Ectodermal cell (in vitro differentiated cells): ENCODE measurements at regions not wholly inside any gene's neighbourhood (a gene's known extent, or its start where the extent isn't known, plus 50 kb on each side); places are given as distances from the start of the nearest gene placed in this dataset.

ENCODE experiments used
- H3K27ac ChIP-seq: 2 replicates; pipeline ENCODE4 v1.7.0; 2013; ENCODE audit warnings: mild to moderate bottlenecking, low read depth, low read length; ENCODE audit not compliant: insufficient read depth, poor library complexity, severe bottlenecking
- H3K27me3 ChIP-seq: 2 replicates; pipeline ENCODE4 v1.7.0; 2013; ENCODE audit warnings: mild to moderate bottlenecking, low read length; ENCODE audit not compliant: insufficient read depth, control insufficient read depth, poor library complexity, severe bottlenecking
- H3K36me3 ChIP-seq: one replicate; pipeline ENCODE4 v1.7.0; 2013; ENCODE audit warnings: low read length; ENCODE audit not compliant: control insufficient read depth, insufficient read depth
- H3K4me1 ChIP-seq: one replicate; pipeline ENCODE4 v1.7.0; 2013; ENCODE audit warnings: low read length; ENCODE audit not compliant: control insufficient read depth, insufficient read depth
- H3K4me3 ChIP-seq: 2 replicates; pipeline ENCODE4 v1.7.0; 2013; ENCODE audit warnings: low read depth, low read length, control low read depth; ENCODE audit not compliant: insufficient read depth
- H3K9me3 ChIP-seq: 2 replicates; pipeline ENCODE4 v1.7.0; 2013; ENCODE audit warnings: mild to moderate bottlenecking, low read length, moderate library complexity; ENCODE audit not compliant: control insufficient read depth
- WGBS, 2 experiments: methylation state at CpG; one replicate each; pipeline ENCODE4 v1.1.7; 2013; ENCODE audit warnings: missing lambda C conversion rate in 2 of 2; 5-methylcytosine and 5-hydroxymethylcytosine counted together

DNA sequence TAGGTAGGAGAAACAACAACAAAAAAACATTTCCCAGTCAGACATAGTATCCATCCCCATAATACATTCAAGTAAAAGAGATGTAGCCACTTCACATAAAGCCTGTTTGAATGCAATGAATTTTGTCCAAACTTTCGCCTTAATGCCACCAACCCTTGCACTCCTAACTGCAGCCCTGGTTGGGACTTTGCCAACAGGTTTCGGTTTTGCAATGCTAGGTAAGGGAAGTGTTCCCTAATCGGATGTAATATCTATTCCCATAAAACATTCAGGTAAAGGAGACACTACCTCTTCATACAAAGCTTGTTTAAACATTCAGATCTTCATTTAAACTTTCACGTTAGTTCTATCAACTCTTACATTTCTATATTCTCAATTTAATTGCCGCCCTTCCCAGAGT, 336.1 kb downstream of the DRD1 start:
- H3K4me1 ChIP-seq = peaks cover 11% of the 10 kb centered on the region
- no peak overlapping the region for H3K27ac ChIP-seq
- H3K9me3 ChIP-seq = peaks cover 2% of the 10 kb centered on the region
- no peaks in the 10 kb centered on the region for H3K36me3 ChIP-seq
- 95 to 97% methylated on average over 5 of the region's 5 CpGs for WGBS, 2 experiments
- no peaks in the 10 kb centered on the region for H3K27me3 ChIP-seq
- H3K4me3 ChIP-seq = no peak overlapping the region

DNA sequence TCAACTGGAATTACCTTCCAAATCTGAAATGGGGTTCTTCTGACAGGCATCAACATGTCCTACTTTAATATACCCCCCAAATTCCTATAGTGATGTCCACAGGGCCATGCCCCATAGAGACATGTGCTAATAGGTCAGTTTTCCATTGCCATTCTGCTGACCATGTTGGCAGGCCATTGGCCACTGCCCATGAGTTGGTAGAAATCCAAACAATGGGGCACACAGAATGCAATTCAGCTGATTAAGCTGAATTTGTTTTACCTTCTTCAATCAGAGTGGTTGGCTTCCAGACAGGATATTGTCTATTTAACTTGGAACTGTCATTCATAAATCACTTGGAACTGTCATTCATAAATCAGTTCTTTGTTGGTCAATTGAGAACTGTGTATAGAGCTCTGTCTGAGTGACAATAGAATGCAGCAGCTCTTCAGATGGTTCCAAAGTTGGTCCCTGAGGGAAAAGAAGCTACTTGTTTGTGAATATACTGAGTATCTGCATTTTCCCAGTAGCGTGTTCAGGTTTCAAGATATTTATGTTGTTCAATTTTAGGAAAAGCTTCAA, 336.9 kb downstream of the DRD1 start:
- WGBS, 2 experiments = 91 to 94% methylated on average over 1 of the region's 1 CpG
- H3K9me3 ChIP-seq = peaks cover 2% of the 10 kb centered on the region
- no peak overlapping the region for H3K27ac ChIP-seq
- H3K4me1 ChIP-seq = peaks cover 11% of the 10 kb centered on the region
- no peaks in the 10 kb centered on the region for H3K36me3 ChIP-seq
- H3K27me3 ChIP-seq = no peaks in the 10 kb centered on the region
- H3K4me3 ChIP-seq = no peak overlapping the region

DNA sequence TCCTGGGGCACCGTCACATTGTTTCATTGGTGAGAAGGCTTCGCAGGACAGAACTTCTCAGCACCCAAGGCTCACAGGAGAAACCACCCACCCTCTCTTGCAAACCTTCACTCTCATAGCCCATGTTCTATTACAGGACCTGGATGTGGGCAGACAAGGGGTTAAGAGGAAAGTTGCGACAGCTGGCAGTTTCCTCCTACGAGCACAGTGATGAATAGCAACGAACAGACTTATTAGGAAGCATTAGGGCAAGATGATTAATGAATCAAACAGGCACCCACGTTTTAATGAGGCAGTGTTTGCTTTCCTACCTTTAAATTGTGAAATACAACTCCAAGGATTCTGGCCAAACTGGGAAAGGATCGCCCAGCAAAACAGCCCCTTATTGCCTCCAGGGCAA, 339.3 kb downstream of the DRD1 start:
- H3K27ac ChIP-seq = no peak overlapping the region
- no peak overlapping the region for H3K4me3 ChIP-seq
- no peaks in the 10 kb centered on the region for H3K36me3 ChIP-seq
- WGBS, 2 experiments = 75% methylated on average over 7 of the region's 7 CpGs
- no peaks in the 10 kb centered on the region for H3K27me3 ChIP-seq
- H3K9me3 ChIP-seq = peaks cover 2% of the 10 kb centered on the region
- H3K4me1 ChIP-seq = peaks cover 11% of the 10 kb centered on the region

DNA sequence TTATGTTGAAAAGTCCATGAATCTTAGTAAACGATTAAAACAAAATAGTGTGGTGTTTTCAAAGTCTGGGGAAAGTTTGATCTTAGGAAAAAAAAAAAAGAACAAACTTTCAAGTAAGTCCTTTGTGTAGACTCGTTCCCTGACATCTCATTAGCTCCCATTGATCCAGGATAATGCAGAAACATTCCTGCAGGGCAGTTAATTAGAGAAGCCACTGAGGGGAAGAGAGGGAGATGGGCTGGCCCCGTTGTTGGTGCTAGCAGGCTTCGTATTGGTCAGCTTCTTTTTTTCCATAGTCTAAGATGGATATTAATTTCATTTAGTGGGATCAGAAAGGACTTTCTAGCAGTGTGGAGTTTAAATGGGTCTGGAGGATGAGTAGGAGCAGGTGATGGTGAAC, 340.2 kb downstream of the DRD1 start:
- no peaks in the 10 kb centered on the region for H3K9me3 ChIP-seq
- 37% methylated on average over 4 of the region's 4 CpGs for WGBS, 2 experiments
- H3K4me1 ChIP-seq = peaks cover 11% of the 10 kb centered on the region
- no peak overlapping the region for H3K4me3 ChIP-seq
- no peaks in the 10 kb centered on the region for H3K27me3 ChIP-seq
- no peaks in the 10 kb centered on the region for H3K36me3 ChIP-seq
- no peak overlapping the region for H3K27ac ChIP-seq

DNA sequence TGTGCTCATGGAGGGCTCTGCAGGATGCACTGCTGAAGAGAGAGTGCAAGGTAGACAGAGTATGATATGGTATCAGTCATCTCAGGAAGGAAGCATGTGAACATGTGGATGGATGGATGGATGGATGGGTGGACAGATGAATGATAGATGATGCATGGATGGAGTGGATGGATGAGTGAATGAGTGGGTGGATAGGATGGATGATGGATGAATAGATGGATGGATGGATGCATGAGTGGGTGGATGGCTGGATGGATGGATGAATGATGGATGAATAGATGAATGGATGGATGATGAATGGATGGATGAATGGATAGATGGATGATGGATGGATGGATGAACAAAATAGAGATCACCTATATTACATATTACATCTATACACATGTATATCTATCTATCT, 341.3 kb downstream of the DRD1 start:
- Histone ChIP-seq H3K27ac (no peak overlapping the region), H3K4me1 (peaks cover 11% of the 10 kb centered on the region), H3K27me3 (no peaks in the 10 kb centered on the region), H3K36me3 (no peaks in the 10 kb centered on the region), H3K4me3 (no peak overlapping the region), H3K9me3 (no peaks in the 10 kb centered on the region)

DNA sequence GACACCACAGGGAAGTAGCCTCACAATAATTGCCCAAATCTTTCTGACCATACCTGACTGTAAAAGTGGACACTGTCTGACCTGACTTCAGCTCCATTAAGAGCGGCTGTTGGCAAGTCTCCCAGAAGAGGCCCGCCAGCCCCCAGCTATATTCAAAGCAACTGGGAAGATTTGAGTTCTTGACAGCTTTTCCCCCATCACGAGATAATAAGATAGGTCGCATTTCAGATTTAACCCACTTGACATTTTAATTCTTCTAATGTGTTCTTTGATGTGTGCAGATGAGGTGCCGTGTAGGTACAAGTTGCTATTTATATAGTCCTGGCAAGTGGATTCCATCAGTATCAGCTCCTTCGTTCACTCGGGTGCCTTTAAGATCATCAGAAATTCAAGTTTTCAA, 345.7 kb downstream of the DRD1 start:
- 91 to 96% methylated on average over 4 to 7 of the region's 7 CpGs for WGBS, 2 experiments
- no peaks in the 10 kb centered on the region for H3K9me3 ChIP-seq
- H3K4me1 ChIP-seq = no peaks in the 10 kb centered on the region
- H3K27ac ChIP-seq = no peak overlapping the region
- H3K4me3 ChIP-seq = no peak overlapping the region
- no peaks in the 10 kb centered on the region for H3K36me3 ChIP-seq
- no peaks in the 10 kb centered on the region for H3K27me3 ChIP-seq

DNA sequence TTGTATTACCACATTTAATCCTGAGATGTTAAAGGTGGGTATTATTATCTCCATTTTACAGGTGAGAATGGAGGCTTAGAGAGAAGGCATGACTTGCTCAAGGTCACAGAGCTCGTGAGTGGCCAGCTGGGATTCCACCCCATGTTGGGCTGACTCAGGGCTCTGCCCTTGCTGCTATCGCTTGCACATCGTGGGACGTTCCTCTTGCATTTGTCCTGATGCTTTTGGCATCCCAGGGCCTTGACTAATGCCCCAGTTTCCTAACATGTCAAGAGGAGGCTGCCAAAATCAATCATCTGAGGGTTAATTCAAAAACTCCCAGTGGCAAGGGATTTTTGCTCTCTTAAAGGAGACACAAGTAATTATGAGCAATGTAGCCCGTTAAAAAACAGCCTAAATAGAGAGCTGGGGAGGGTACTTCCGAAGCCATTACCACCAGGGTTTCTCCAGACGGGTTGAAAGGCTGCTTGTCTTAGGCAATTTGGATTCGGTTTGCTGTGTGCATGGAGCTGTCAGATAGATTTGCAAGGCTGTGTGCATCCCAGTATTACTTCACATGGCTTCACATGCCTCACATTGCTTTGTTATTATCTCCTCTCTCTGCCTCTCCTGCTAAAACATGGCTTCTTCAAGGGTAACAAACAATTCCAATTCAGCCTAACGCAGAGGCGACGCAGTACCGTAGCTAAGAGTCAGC, 347.4 kb downstream of the DRD1 start:
- H3K4me1 ChIP-seq = peaks cover 4% of the 10 kb centered on the region
- no peaks in the 10 kb centered on the region for H3K36me3 ChIP-seq
- H3K27ac ChIP-seq = no peak overlapping the region
- H3K4me3 ChIP-seq = no peak overlapping the region
- WGBS, 2 experiments = 92 to 93% methylated on average over 12 of the region's 12 CpGs
- H3K27me3 ChIP-seq = no peaks in the 10 kb centered on the region
- H3K9me3 ChIP-seq = no peaks in the 10 kb centered on the region

DNA sequence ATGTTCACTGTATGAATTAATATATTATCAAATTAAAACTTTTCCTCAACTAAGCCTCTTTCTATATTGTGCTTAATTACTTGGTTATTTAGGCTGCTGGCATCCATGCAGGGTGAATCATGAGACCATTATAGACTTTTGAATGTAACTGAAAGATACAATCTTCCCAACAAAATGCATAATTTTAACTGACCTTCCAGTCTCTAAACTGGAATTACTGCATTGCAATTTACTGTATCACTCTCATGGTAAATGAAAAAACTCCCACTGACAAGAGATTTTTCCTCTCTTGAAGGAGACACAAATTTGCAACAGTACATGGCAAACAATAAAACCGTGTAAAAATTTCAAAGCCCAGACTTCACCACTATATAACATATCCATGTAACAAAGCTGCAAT, 349.5 kb downstream of the DRD1 start:
- Histone ChIP-seq H3K4me3 (no peak overlapping the region), H3K9me3 (no peaks in the 10 kb centered on the region), H3K27me3 (no peaks in the 10 kb centered on the region), H3K27ac (no peak overlapping the region), H3K4me1 (peaks cover 4% of the 10 kb centered on the region), H3K36me3 (no peaks in the 10 kb centered on the region)
- 92 to 100% methylated on average over 1 of the region's 1 CpG for WGBS, 2 experiments

DNA sequence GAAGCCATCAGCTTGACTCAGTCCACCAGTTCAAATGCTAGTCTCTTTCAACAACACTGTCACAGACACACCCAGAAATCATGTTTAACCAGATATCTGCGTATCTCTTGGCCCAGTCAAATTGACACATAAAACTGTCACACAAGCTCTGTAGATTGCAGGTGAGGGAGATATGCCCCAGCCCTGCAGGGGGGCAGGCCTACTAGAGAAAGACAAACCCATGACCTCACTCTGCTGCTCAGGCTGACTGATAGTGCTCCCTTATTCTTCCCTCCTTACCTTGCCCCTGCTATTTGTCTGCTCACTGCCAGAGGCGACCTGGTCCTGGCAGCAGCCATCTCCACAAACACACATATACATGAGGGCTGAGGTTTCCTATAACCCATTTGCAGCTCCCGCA, 351.3 kb downstream of the DRD1 start:
- Histone ChIP-seq H3K36me3 (no peaks in the 10 kb centered on the region), H3K4me3 (no peak overlapping the region), H3K27ac (no peak overlapping the region), H3K9me3 (no peaks in the 10 kb centered on the region), H3K27me3 (no peaks in the 10 kb centered on the region), H3K4me1 (peaks cover 4% of the 10 kb centered on the region)
- WGBS, 2 experiments = 86 to 87% methylated on average over 3 of the region's 3 CpGs

DNA sequence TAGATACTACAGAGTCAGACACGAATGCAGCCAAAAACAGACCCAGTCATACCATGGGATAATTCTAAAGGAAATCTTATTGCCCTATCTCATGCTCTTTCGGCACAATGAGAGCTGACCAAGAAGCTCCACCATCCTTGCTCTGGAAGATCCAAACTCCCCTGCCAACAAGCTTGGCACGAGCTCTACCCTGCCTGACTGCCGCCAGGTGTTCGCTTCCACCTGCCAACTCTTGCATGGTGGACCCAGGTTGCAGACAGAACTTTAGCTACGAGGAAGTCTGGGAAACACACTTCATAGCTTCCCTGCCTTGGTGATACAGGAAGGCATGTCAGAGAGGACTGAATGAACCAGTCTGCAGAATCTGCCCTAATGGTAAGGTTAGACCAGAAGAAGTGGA, 355.0 kb downstream of the DRD1 start:
- Histone ChIP-seq H3K36me3 (no peaks in the 10 kb centered on the region), H3K4me1 (peaks cover 4% of the 10 kb centered on the region), H3K4me3 (no peak overlapping the region), H3K27ac (no peak overlapping the region), H3K9me3 (no peaks in the 10 kb centered on the region), H3K27me3 (no peaks in the 10 kb centered on the region)
- 91 to 93% methylated on average over 6 of the region's 6 CpGs for WGBS, 2 experiments
